Liver (tissue), 8 donors: ENCODE measurements at regions not wholly inside any gene's neighbourhood (a gene's known extent, or its start where the extent isn't known, plus 50 kb on each side); places are given as distances from the start of the nearest gene placed in this dataset.

ENCODE experiments used
- DNase-seq: peaks from one replicate; pipeline ENCODE4 v3.0.0-alpha.2; 2017; ENCODE audit warnings: low spot score
- H3K27ac ChIP-seq, 2 donors: one replicate each; pipeline ENCODE4 v1.7.0; 2013; ENCODE audit warnings: inconsistent platforms in 2 of 2, low read length in 2 of 2, control low read depth in 1 of 2, low read depth in 1 of 2, mild to moderate bottlenecking in 1 of 2
- H3K27me3 ChIP-seq, 4 donors: one replicate each; pipeline versions ENCODE4 v1.6.1 to v1.7.0; 2013; ENCODE audit warnings: low read length in 3 of 4, inconsistent platforms in 1 of 4, mild to moderate bottlenecking in 1 of 4, moderate library complexity in 1 of 4; ENCODE audit not compliant: control insufficient read depth in 4 of 4, insufficient read depth in 4 of 4
- H3K36me3 ChIP-seq, 4 donors: one replicate each; pipeline versions ENCODE4 v1.6.1 to v1.7.0; 2013; ENCODE audit warnings: low read length in 3 of 4, mild to moderate bottlenecking in 3 of 4, low read depth in 1 of 4, moderate library complexity in 1 of 4; ENCODE audit not compliant: control insufficient read depth in 4 of 4, insufficient read depth in 3 of 4
- H3K4me1 ChIP-seq, 4 donors: one replicate each; pipeline versions ENCODE4 v1.6.1 to v1.7.0; 2013; ENCODE audit warnings: low read length in 3 of 4, mild to moderate bottlenecking in 3 of 4, moderate library complexity in 1 of 4; ENCODE audit not compliant: control insufficient read depth in 4 of 4, insufficient read depth in 4 of 4
- H3K4me3 ChIP-seq, 3 donors: one replicate each; pipeline versions ENCODE4 v1.6.1 to v1.7.0; 2013; ENCODE audit warnings: low read length in 3 of 3, control low read depth in 1 of 3, low read depth in 1 of 3, mild to moderate bottlenecking in 1 of 3
- H3K9ac ChIP-seq, 2 donors: one replicate each; pipeline ENCODE4 v1.7.0; 2013; ENCODE audit warnings: low read length in 2 of 2, mild to moderate bottlenecking in 2 of 2, moderate library complexity in 2 of 2, control low read depth in 1 of 2, low read depth in 1 of 2
- H3K9me3 ChIP-seq, 4 donors: one replicate each; pipeline versions ENCODE4 v1.6.1 to v1.7.0; 2013; ENCODE audit warnings: low read length in 3 of 4; ENCODE audit not compliant: control insufficient read depth in 4 of 4
- ATF3 ChIP-seq: IDR thresholded peaks from 2 replicates; pipeline ENCODE4 v1.6.1; 2016; ENCODE audit warnings: antibody characterized with exemption
- CTCF ChIP-seq: fragments of 150-350 bp; IDR thresholded peaks from 2 replicates; pipeline ENCODE4 v1.5.1; 2017; ENCODE audit warnings: improper control_type of control experiment, low read depth, low read length; ENCODE audit not compliant: missing input control
- EGR1 ChIP-seq, 2 donors: IDR thresholded peaks; 2 replicates each; pipeline ENCODE4 v1.6.1; 2016 to 2018; ENCODE audit warnings: antibody characterized with exemption in 2 of 2, low read depth in 2 of 2
- FOXA1 ChIP-seq: IDR thresholded peaks from 2 replicates; pipeline ENCODE4 v1.6.1; 2016; ENCODE audit warnings: antibody characterized with exemption
- FOXA2 ChIP-seq: IDR thresholded peaks from 2 replicates; pipeline ENCODE4 v1.6.1; 2016; ENCODE audit warnings: antibody characterized with exemption
- GABPA ChIP-seq, 2 donors: IDR thresholded peaks in 1 of 2; conservative IDR thresholded peaks in 1 of 2; 2 replicates each; pipeline ENCODE4 v1.6.1; 2016; ENCODE audit warnings: antibody characterized with exemption in 2 of 2, mild to moderate bottlenecking in 1 of 2, moderate library complexity in 1 of 2
- HNF4A ChIP-seq, 2 donors: conservative IDR thresholded peaks; 2 replicates each; pipeline ENCODE4 v1.6.1; 2016; ENCODE audit warnings: antibody characterized with exemption in 2 of 2, mild to moderate bottlenecking in 2 of 2
- HNF4G ChIP-seq: IDR thresholded peaks from 2 replicates; pipeline ENCODE4 v1.6.1; 2016; ENCODE audit warnings: antibody characterized with exemption
- JUND ChIP-seq, 2 donors: IDR thresholded peaks; 2 replicates each; pipeline ENCODE4 v1.6.1; 2016; ENCODE audit warnings: antibody characterized with exemption in 2 of 2
- MAX ChIP-seq: IDR thresholded peaks from 2 replicates; pipeline ENCODE4 v1.6.1; 2016; ENCODE audit warnings: antibody characterized with exemption
- NR2F2 ChIP-seq: IDR thresholded peaks from 2 replicates; pipeline ENCODE4 v1.6.1; 2016; ENCODE audit warnings: antibody characterized with exemption
- RAD21 ChIP-seq, 2 donors: IDR thresholded peaks; 2 replicates each; pipeline ENCODE4 v1.6.1; 2016; ENCODE audit warnings: antibody characterized with exemption in 2 of 2, mild to moderate bottlenecking in 2 of 2
- REST ChIP-seq: IDR thresholded peaks from 2 replicates; pipeline ENCODE4 v1.6.1; 2016; ENCODE audit warnings: antibody characterized with exemption, mild to moderate bottlenecking
- RXRA ChIP-seq, 2 donors: IDR thresholded peaks; 2 replicates each; pipeline ENCODE4 v1.6.1; 2017 to 2018; ENCODE audit warnings: antibody characterized with exemption in 2 of 2, mild to moderate bottlenecking in 1 of 2
- SP1 ChIP-seq: IDR thresholded peaks from 2 replicates; pipeline ENCODE4 v1.6.1; 2018; ENCODE audit warnings: antibody characterized with exemption, mild to moderate bottlenecking
- TAF1 ChIP-seq: conservative IDR thresholded peaks from 2 replicates; pipeline ENCODE4 v1.6.1; 2016; ENCODE audit warnings: antibody characterized with exemption, mild to moderate bottlenecking
- YY1 ChIP-seq: IDR thresholded peaks from 2 replicates; pipeline ENCODE4 v1.6.1; 2016; ENCODE audit warnings: antibody characterized with exemption, mild to moderate bottlenecking
- ZBTB33 ChIP-seq: IDR thresholded peaks from 2 replicates; pipeline ENCODE4 v1.6.1; 2016; ENCODE audit warnings: antibody characterized with exemption
- WGBS: extraction: QIAGEN DNeasy Blood & Tissue Kit; methylation state at CpG from one replicate; pipeline ENCODE4 v1.1.7; 2013; 5-methylcytosine and 5-hydroxymethylcytosine counted together
- donor health status: healthy.
- donor health status: healthy.
- donor health status: healthy.
- donor health status: healthy.
- donor health status: healthy.

GRCh38 chr4:18422685-18423084, 401.1 kb upstream of the LCORL start:
- Histone ChIP-seq H3K9me3 (peaks cover 0 to 4% (median 0%) of the 10 kb centered on the region in 4 donors), H3K27ac (no peak overlapping the region), H3K9ac (no peak overlapping the region), H3K4me1 (no peaks in the 10 kb centered on the region), H3K4me3 (no peak overlapping the region), H3K27me3 (no peaks in the 10 kb centered on the region), H3K36me3 (no peaks in the 10 kb centered on the region)
- 68% methylated on average over 4 of the region's 4 CpGs for WGBS
- TF ChIP-seq ZBTB33 = no peak
- TF ChIP-seq MAX = no peak
- no peak for TF ChIP-seq RAD21 (IDR thresholded peaks at IDR 0.05)
- no peak for TF ChIP-seq EGR1 (IDR thresholded peaks at IDR 0.05; ENCODE audit: low read depth in 2 of 2)
- no peak for TF ChIP-seq TAF1
- no peak for TF ChIP-seq YY1
- TF ChIP-seq REST = no peak
- TF ChIP-seq HNF4G = no peak
- TF ChIP-seq NR2F2 = no peak
- no peak for TF ChIP-seq FOXA2
- TF ChIP-seq GABPA (IDR thresholded peaks at IDR 0.05 in 1 of 2, conservative IDR thresholded peaks at IDR 0.05 in 1 of 2) = no peak
- no peak for TF ChIP-seq FOXA1
- TF ChIP-seq CTCF = no peak
- TF ChIP-seq HNF4A (conservative IDR thresholded peaks at IDR 0.05) = no peak
- TF ChIP-seq JUND (IDR thresholded peaks at IDR 0.05) = no peak
- no peak for DNase-seq

- no peaks in the 10 kb centered on the region for H3K27me3 ChIP-seq
- no peak overlapping the region for H3K9ac ChIP-seq
- peaks cover 0 to 4% (median 0%) of the 10 kb centered on the region in 4 donors for H3K9me3 ChIP-seq
- no peak for DNase-seq
- H3K4me1 ChIP-seq = no peaks in the 10 kb centered on the region
- H3K4me3 ChIP-seq = no peak overlapping the region
- no peaks in the 10 kb centered on the region for H3K36me3 ChIP-seq
- 77% methylated on average over 2 of the region's 2 CpGs for WGBS
- no peak overlapping the region for H3K27ac ChIP-seq
- no peak for TF ChIP-seq NR2F2
- no peak for TF ChIP-seq HNF4G
- no peak for TF ChIP-seq EGR1 (IDR thresholded peaks at IDR 0.05; ENCODE audit: low read depth in 2 of 2)
- TF ChIP-seq ZBTB33 = no peak
- no peak for TF ChIP-seq JUND (IDR thresholded peaks at IDR 0.05)
- no peak for TF ChIP-seq YY1
- no peak for TF ChIP-seq RXRA (IDR thresholded peaks at IDR 0.05)
- TF ChIP-seq MAX = no peak
- TF ChIP-seq TAF1 = no peak
- no peak for TF ChIP-seq ATF3
- no peak for TF ChIP-seq FOXA2
- no peak for TF ChIP-seq HNF4A (conservative IDR thresholded peaks at IDR 0.05)
- no peak for TF ChIP-seq GABPA (IDR thresholded peaks at IDR 0.05 in 1 of 2, conservative IDR thresholded peaks at IDR 0.05 in 1 of 2)
- no peak for TF ChIP-seq SP1
- TF ChIP-seq FOXA1 = no peak
- TF ChIP-seq RAD21 (IDR thresholded peaks at IDR 0.05) = no peak
Observed at GRCh38 chr4:18421519-18421918, 400.0 kb upstream of the LCORL start.
